Gastrocnemius medialis (tissue), 4 donors: ENCODE measurements at regions not wholly inside any gene's neighbourhood (a gene's known extent, or its start where the extent isn't known, plus 50 kb on each side); places are given as distances from the start of the nearest gene placed in this dataset.
"Not testable (repeated sequence)": the region's sequence is repeated elsewhere in the genome, so short reads cannot be mapped to it uniquely, and the experiment has no call there.

Experiments
- ATAC-seq, 2 donors: fragments of 150-250 bp; one replicate each; pipeline ENCODE4 v1.9.1; 2016
- DNase-seq, 2 donors: peaks; one replicate each; pipeline ENCODE4 v3.0.0-alpha.2; 2019
- H3K27ac ChIP-seq, 4 donors: fragments of 200-600 bp; sonication (generic); 1 replicate in 1 of 4; 2 replicates in 3 of 4; pipeline ENCODE4 v1.5.1; 2016 to 2018; ENCODE audit warnings: mild to moderate bottlenecking in 2 of 4, moderate library complexity in 1 of 4
- H3K27me3 ChIP-seq, 3 donors: fragments of 200-600 bp; sonication (generic) in 2 of 3; 1 replicate in 1 of 3; 2 replicates in 2 of 3; pipeline versions ENCODE4 v1.5.1 to v1.6.0; 2016 to 2019; ENCODE audit warnings: mild to moderate bottlenecking in 1 of 3, moderate library complexity in 1 of 3
- H3K36me3 ChIP-seq, 2 donors: fragments of 200-600 bp; sonication (generic) in 1 of 2; one replicate each; pipeline ENCODE4 v1.5.1; 2017 to 2018
- H3K4me1 ChIP-seq, 2 donors: fragments of 200-600 bp; sonication (generic) in 1 of 2; one replicate each; pipeline ENCODE4 v1.5.1; 2016 to 2017; ENCODE audit warnings: mild to moderate bottlenecking in 2 of 2
- H3K4me3 ChIP-seq, 4 donors: fragments of 200-600 bp; sonication (generic) in 3 of 4; 1 replicate in 1 of 4; 2 replicates in 3 of 4; pipeline ENCODE4 v1.5.1; 2016 to 2019; ENCODE audit warnings: mild to moderate bottlenecking in 2 of 4
- H3K9me3 ChIP-seq, 3 donors: fragments of 200-600 bp; sonication (generic) in 2 of 3; 1 replicate in 1 of 3; 2 replicates in 2 of 3; pipeline ENCODE4 v1.5.1; 2016 to 2019
- CTCF ChIP-seq, 5 experiments: fragments of 450-650 bp in 3 of 5; fragments of 200-600 bp in 2 of 5; sonication (generic) in 2 of 5; IDR thresholded peaks in 4 of 5; conservative IDR thresholded peaks in 1 of 5; 1 replicate in 4 of 5; 2 replicates in 1 of 5; pipeline ENCODE4 v1.5.1; 2016 to 2019; ENCODE audit warnings: antibody characterized with exemption in 5 of 5, mild to moderate bottlenecking in 3 of 5, moderate library complexity in 3 of 5
- POLR2A ChIP-seq, 2 donors: fragments of 450-650 bp; IDR thresholded peaks; one replicate each; pipeline ENCODE4 v1.6.1; 2017; ENCODE audit warnings: antibody characterized with exemption in 2 of 2, mild to moderate bottlenecking in 2 of 2, moderate library complexity in 2 of 2
- in situ Hi-C, 4 donors: fragments of 200-750 bp; cut with MboI; loops; one replicate each; pipeline versions ENCODE4 v1.15.0 to v1.8.0; 2017; ENCODE audit warnings: low sequenced_read_pairs in 4 of 4
- intact Hi-C: fragments of 100-400 bp; cut with DNase I; formaldehyde crosslinking; loops from one replicate; pipeline ENCODE4 v1.15.1; 2023; ENCODE audit warnings: low total_unique reads

- H3K9me3 ChIP-seq, result no peaks in the 10 kb centered on the region
Observed at GRCh38 chr3:144843099-144843498, 871.5 kb downstream of the DIPK2A start.

GRCh38 chr3:144852999-144853398 is 881.4 kb downstream of the DIPK2A start:
- Histone ChIP-seq H3K36me3 (no peaks in the 10 kb centered on the region), H3K27ac (no peak overlapping the region), H3K9me3 (no peaks in the 10 kb centered on the region), H3K27me3 (no peaks in the 10 kb centered on the region), H3K4me3 (no peak overlapping the region), H3K4me1 (no peaks in the 10 kb centered on the region)
- no peak for ATAC-seq
- no peak for DNase-seq
- intact Hi-C loops, result no loop called here
- in situ Hi-C loops, result no loop called here
- TF ChIP-seq CTCF (IDR thresholded peaks at IDR 0.05 in 4 of 5, conservative IDR thresholded peaks at IDR 0.05 in 1 of 5) (no peak), POLR2A (IDR thresholded peaks at IDR 0.05) (no peak)

More at GRCh38 chr3:144843099-144843498, 871.5 kb downstream of the DIPK2A start:
- Histone ChIP-seq H3K4me1 (no peaks in the 10 kb centered on the region), H3K27ac (no peak overlapping the region), H3K4me3 (no peak overlapping the region), H3K27me3 (no peaks in the 10 kb centered on the region), H3K36me3 (no peaks in the 10 kb centered on the region)
- ATAC-seq (no peak), DNase-seq (no peak)
- in situ Hi-C loops, result no loop called here
- no peak for TF ChIP-seq CTCF (IDR thresholded peaks at IDR 0.05 in 4 of 5, conservative IDR thresholded peaks at IDR 0.05 in 1 of 5)
- TF ChIP-seq POLR2A (IDR thresholded peaks at IDR 0.05), result no peak
- intact Hi-C loops, result no loop called here

- H3K36me3 ChIP-seq, H3K4me3 ChIP-seq, H3K9me3 ChIP-seq, DNase-seq, ATAC-seq, H3K27me3 ChIP-seq, in situ Hi-C loops, intact Hi-C loops, H3K27ac ChIP-seq, H3K4me1 ChIP-seq: not testable (repeated sequence)
Observed at GRCh38 chr3:144854020-144854419, 882.4 kb downstream of the DIPK2A start.

GRCh38 chr3:144859161-144859560 is 887.5 kb downstream of the DIPK2A start:
- TF ChIP-seq CTCF (IDR thresholded peaks at IDR 0.05 in 4 of 5, conservative IDR thresholded peaks at IDR 0.05 in 1 of 5) (no peak), POLR2A (IDR thresholded peaks at IDR 0.05) (no peak)
- Histone ChIP-seq H3K4me1 (no peaks in the 10 kb centered on the region), H3K27ac (no peak overlapping the region), H3K27me3 (no peaks in the 10 kb centered on the region), H3K36me3 (no peaks in the 10 kb centered on the region), H3K4me3 (no peak overlapping the region), H3K9me3 (no peaks in the 10 kb centered on the region)
- DNase-seq, result no peak
- in situ Hi-C loops (no loop called here), intact Hi-C loops (no loop called here)
- ATAC-seq, result no peak

- intact Hi-C loops, result no loop called here
- H3K9me3 ChIP-seq, result no peaks in the 10 kb centered on the region
- DNase-seq (no peak), ATAC-seq (no peak)
- TF ChIP-seq POLR2A (IDR thresholded peaks at IDR 0.05), result no peak
- no peak for TF ChIP-seq CTCF (IDR thresholded peaks at IDR 0.05 in 4 of 5, conservative IDR thresholded peaks at IDR 0.05 in 1 of 5)
- H3K4me3 ChIP-seq, result no peak overlapping the region
- H3K27me3 ChIP-seq, result no peaks in the 10 kb centered on the region
- H3K36me3 ChIP-seq, result no peaks in the 10 kb centered on the region
- in situ Hi-C loops, result no loop called here
- no peaks in the 10 kb centered on the region for H3K4me1 ChIP-seq
- H3K27ac ChIP-seq, result no peak overlapping the region
Observed at GRCh38 chr3:144864646-144865045, 893.0 kb downstream of the DIPK2A start.
